LHCN-M2 (cell line): ENCODE measurements at regions not wholly inside any gene's neighbourhood (a gene's known extent, or its start where the extent isn't known, plus 50 kb on each side); places are given as distances from the start of the nearest gene placed in this dataset.
A peak's percentile ranks its signal among the peaks of the same experiment; 100 is the strongest.

ENCODE experiments used
- DNase-seq: peaks from one replicate; pipeline ENCODE4 v3.0.0-alpha.2; 2012; ENCODE audit warnings: low read depth

DNA sequence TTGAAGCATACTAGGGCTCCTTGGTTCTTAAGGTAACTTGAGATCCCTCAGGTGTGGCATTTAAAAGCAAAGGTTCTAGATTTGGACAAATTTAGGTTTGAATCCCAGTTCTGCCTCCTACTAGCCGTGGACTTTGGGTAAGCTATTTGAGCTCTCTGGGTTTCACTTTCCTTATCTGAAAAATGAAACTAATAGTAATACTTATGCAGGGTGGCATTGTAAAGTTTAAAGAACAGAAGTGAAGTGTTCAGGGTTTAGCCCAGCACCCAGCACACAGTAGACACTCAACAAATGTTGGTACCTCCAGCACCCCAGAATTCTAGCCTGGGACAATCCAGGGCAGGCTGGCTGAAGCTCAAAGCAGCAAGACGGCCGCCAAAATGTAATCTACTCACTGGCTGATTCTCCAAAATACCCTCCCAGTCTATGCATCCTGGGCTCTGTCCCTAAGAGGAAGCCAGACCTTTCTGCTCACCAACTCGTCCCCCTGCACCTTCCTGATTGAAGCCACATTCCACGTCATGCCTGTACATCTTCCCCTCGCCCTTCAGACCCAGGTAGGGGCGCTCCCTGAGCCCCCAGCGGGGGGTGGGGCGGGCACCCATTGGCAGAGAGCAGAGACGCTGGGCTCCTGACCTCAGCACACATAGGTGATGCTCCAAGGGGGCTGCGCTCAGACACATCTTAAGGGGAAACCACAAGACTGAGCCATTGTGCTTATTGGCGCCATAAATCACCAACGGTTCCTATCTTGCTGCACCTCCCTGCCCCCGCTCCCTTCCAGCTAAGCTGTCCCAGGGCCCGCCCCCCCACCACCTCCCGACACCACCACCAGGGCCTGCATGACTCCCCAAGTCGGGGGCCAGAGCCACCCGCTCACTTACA lies 160.6 kb downstream of the BCOR start:
- DNase-seq, result no peak

DNA sequence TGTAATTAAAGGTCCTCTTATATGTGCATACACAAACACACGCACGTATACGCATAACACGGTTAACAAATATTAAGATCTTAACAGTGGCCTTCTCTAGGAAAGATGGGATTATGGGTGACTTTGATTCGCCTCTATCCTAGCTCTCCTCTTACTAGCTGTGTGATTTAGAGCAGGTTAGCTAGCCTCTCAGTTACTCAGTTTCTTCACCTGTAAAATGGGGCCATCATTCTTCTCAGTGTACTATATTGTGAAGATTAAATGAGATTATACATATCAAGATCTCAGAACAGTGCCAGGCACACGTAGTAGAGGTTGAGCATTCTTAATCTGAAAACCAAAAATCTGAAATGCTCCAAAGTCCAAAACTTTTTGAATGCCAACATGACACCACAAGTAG lies 159.3 kb downstream of the BCOR start:
- no peak for DNase-seq

- no peak for DNase-seq
These were observed 158.1 kb downstream of the BCOR start for GRCh38 chrX:39939678-39940077.

DNA sequence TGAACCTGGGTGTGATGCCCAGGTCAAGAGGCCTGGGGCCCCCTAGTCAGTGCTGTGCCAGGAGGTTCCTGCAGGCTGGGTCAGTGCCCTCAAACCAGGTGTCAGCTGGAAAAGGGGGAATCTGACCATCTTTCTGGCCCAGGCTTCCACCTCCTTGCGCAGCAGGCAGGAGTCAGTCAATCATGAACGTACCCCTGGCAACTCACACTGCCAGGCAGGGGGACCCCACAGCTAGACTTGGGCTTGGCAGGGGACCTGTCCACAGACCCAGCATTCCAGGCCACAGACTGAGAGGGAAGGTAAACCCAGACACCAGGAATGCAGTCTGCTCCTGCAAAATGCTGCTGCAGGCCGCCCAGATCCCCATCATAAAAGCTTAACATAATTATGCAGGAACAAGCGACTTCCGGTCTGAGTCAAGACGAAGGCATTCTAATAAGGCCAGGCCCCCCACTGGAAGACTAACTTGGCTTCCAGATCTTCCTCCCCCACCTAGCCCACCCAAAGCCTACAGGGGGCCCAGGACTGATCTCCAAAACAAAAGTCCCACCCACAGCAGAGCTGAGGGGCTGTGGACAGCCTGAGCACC lies 156.3 kb downstream of the BCOR start:
- no peak for DNase-seq

DNA sequence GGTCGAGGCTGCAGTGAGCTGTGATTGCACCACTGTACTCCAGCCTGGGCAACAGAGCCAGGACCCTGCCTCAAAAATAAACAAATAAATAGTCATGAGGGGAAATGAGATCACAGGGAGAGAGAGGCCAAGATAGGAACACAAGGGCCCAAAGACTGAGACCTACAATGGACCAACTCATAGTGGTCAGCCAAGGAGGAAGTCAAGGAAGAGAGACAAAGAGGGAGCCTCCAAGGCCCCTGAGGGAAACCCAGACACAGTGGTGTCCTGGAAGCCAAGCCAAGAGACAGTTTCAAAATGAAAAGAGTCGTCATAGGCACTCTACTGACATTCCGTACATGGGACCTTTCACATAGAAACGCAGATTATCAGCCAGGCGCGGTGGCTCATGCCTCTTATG lies 153.3 kb downstream of the BCOR start:
- DNase-seq, result no peak

DNA sequence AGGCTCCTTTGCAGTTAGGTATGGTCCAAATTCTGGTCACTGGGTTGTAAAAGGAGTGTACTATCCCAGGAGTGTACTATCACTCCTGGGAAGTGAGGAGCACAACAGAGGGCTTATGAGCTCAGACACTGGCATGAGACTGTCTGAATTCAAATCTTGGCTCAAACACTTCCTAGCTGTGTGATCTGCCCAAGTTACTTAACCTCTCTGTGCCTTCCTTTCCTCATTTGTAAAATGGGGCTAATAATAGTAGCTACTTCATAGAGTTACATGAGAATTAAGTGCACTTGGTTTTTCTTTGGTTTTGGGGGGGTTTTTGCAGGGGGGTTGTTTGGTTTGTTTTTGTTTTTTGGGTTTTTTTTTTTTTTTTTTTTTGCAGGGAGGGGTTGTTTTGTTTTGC lies 152.0 kb downstream of the BCOR start:
- no peak for DNase-seq

DNA sequence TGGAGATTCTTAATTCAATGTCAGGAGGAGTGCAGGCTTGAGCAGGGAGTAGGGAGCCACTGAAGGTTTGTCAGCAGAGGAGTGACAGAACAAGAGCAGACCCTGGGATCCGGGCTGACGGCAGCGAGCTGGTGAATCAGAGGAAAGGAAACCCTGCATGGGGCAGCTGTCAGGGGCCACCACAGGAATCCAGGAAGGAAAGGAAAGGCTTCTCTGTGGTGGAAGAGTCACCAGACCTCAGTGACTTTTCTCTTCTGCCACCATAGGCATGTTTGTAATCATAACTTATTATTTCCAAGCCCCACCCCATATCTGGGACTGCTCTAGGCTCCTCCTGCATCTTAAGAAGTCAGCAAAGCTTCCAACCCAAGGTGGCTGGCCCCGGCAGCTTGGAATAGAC lies 150.9 kb downstream of the BCOR start:
- DNase-seq, result peak; percentile 92

DNA sequence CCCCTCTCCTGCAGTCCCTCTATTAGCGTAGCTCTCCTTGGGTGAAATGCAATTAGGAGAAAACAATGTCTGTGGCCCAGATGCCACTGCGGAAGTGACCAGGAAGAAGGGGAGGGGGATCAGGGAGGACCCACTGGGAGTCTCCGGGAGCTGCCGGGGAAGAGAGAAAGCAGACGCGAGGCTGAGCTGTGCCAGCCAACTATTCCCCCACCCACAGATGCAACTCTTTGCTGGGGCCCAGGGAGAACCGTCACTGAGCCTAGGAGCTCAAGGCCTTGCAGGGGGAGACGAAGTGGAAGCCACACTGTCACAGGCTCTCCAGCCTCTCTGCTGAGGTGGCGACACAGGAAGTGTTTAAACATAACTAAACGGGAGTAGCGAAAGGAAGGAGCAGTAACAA lies 149.2 kb downstream of the BCOR start:
- no peak for DNase-seq

GRCh38 chrX:39950018-39950688 lies 147.6 kb downstream of the BCOR start:
- DNase-seq, result peak; percentile 54

DNA sequence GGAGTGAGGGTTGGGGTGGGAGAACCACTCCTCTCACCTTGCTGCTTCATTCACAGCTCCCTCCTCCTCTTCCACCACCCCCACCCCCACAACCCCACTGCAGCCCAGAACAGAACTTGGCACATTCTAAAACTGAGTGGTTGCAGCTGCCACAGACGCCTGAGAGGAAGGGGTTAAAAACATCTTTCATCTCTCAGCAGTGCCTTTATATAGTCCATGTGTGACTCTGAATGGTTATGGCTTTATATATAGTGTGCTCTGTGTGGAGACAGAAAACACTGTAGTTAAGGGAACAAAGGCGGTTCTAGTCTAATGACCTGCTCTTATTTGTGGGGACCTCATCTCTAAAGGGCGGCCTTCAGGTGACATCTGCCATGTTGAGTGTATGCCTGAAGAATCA lies 144.8 kb downstream of the BCOR start:
- no peak for DNase-seq

DNA sequence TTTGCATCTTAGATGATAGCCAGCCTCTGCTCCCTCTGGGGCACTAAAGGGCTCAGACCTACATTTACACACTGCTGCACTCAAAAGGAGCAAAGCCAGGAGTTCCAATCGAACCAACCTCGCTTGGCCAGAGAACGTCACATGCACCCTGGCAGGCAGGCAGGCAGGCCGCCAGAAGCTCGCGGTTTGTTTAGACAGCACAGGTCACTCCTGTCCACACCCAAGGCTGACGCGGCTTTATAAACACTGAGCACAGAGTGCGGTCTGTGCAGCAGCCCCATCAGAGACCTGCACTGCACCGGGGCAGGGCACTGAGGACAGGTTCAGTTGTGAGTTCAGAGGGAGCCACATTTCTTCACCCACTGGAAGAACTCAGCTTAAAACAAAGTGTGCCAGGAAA lies 143.9 kb downstream of the BCOR start:
- peak; percentile 35 for DNase-seq

- DNase-seq, result no peak
These were observed 142.9 kb downstream of the BCOR start for GRCh38 chrX:39954851-39955250.

GRCh38 chrX:39955625-39956024 lies 142.1 kb downstream of the BCOR start:
- DNase-seq, result no peak

- DNase-seq, result no peak
These were observed 140.9 kb downstream of the BCOR start for GRCh38 chrX:39956803-39957394.

GRCh38 chrX:39957816-39958566 lies 139.8 kb downstream of the BCOR start:
- DNase-seq, result peak; percentile 40

DNA sequence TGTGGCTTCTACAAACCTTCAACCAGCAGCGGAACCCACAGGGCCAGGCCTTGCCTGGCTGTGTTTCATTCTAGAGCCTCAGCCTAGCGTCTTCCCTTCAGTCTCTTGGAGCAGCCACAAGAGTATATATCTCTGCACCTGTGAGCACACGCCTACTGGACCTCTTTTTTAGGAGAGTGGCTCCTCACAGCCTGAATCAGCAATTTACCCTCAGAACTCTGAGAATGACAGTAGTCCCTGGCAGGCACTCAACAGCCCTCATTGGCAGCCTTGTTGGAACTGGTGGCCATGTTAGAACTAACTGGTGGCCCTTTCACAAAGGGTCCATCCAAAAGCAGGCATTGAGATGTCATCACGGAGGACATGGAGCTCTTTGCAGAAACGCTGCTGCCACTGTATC lies 138.9 kb downstream of the BCOR start:
- no peak for DNase-seq

GRCh38 chrX:39960219-39960618 lies 137.5 kb downstream of the BCOR start:
- DNase-seq, result no peak

DNA sequence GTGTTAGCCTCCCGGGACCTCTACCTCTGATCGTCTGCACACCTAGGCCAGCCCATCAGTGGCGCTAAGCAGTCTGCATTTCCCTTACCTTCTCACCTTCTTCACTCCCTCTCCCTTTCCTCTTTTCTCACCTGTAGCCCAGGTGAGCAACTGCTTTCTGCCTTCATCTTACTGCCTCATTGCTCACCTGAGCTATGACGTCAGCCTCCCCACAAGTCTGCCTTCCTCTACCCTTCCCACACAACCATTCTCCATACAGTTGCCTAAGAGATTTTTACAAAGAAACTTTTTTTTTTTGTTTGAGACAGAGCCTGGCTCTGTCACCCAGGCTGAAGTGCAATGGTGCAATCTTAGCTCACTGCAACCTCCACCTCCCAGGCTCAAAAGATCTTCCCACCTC lies 136.3 kb downstream of the BCOR start:
- DNase-seq, result no peak

- DNase-seq, result no peak
These were observed 132.6 kb downstream of the BCOR start for GRCh38 chrX:39965051-39965573.

DNA sequence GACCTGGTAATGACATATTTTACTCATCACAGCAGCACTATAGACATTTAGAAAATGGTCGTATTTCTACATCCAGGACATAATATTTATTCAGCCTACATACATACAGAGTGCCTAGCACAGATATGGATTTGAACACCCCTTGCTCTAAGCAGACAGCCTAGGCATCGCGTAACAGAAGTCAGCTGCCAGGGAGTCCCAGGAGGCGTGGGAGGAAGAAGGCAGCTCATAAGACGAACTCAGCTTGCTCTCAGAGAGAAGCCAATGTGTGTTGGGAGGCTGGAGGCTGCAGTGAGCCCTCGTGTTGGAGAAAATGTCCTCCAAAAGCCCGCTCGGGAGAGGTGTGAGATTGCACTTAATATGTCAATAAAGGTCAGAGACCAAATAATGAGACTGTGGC lies 131.6 kb downstream of the BCOR start:
- DNase-seq, result no peak

GRCh38 chrX:39967348-39967747 lies 130.4 kb downstream of the BCOR start:
- no peak for DNase-seq
